Skeletal muscle satellite cell (primary cell): ENCODE measurements at regions not wholly inside any gene's neighbourhood (a gene's known extent, or its start where the extent isn't known, plus 50 kb on each side); places are given as distances from the start of the nearest gene placed in this dataset.

ENCODE experiments used
- H3K27me3 ChIP-seq: 2 replicates; pipeline ENCODE4 v1.7.0; 2013; ENCODE audit warnings: low read length; ENCODE audit not compliant: control insufficient read depth, insufficient read depth
- H3K36me3 ChIP-seq: 2 replicates; pipeline ENCODE4 v1.7.0; 2013; ENCODE audit warnings: mild to moderate bottlenecking, control low read depth, low read length; ENCODE audit not compliant: insufficient read depth
- H3K4me1 ChIP-seq: 2 replicates; pipeline ENCODE4 v1.7.0; 2013; ENCODE audit warnings: low read length; ENCODE audit not compliant: control insufficient read depth, insufficient read depth
- H3K4me2 ChIP-seq: 2 replicates; pipeline ENCODE4 v1.7.0; 2013; ENCODE audit warnings: mild to moderate bottlenecking, low read length
- H3K4me3 ChIP-seq: 2 replicates; pipeline ENCODE4 v1.7.0; 2013; ENCODE audit warnings: low read length
- H3K9ac ChIP-seq: 2 replicates; pipeline ENCODE4 v1.7.0; 2013; ENCODE audit warnings: mild to moderate bottlenecking, low read depth, low read length, moderate library complexity
- H3K9me3 ChIP-seq: replicated peaks from 2 replicates; pipeline ENCODE4 v1.7.0; 2013; ENCODE audit warnings: mild to moderate bottlenecking, control low read depth, low read length

GRCh38 chr4:96149894-96150293, 310.0 kb downstream of the PDHA2 start:
- peak overlapping the region; percentile 28 for H3K4me2 ChIP-seq
- no peaks in the 10 kb centered on the region for H3K27me3 ChIP-seq
- H3K9ac ChIP-seq: no peak overlapping the region
- no peaks in the 10 kb centered on the region for H3K9me3 ChIP-seq
- no peak overlapping the region for H3K4me3 ChIP-seq
- H3K36me3 ChIP-seq: no peaks in the 10 kb centered on the region
- peaks cover 3% of the 10 kb centered on the region for H3K4me1 ChIP-seq

DNA sequence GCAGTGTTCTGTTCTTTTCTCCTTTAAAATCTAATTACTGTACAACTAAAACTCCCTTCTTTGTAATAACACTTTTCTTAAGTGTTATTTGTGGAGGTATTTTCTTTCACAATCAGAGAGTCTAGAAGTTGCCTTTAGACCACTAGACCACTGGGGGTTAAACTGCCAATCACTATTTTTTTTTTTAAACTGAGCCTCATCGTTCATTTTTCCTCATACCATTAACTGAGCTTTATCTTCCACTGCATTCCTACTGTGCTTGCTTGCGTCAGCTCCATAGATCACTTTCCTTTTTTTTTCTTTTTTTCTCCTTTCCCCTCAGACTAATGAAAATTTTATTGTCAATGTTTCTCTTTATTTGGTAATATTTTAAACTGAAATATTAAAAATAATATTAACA, 310.6 kb downstream of the PDHA2 start:
- Histone ChIP-seq H3K9ac (no peak overlapping the region), H3K27me3 (no peaks in the 10 kb centered on the region), H3K36me3 (no peaks in the 10 kb centered on the region), H3K4me2 (no peak overlapping the region), H3K4me1 (peaks cover 3% of the 10 kb centered on the region), H3K4me3 (no peak overlapping the region), H3K9me3 (no peaks in the 10 kb centered on the region)

- Histone ChIP-seq H3K4me3 (no peak overlapping the region), H3K27me3 (no peaks in the 10 kb centered on the region), H3K4me2 (no peak overlapping the region), H3K9ac (no peak overlapping the region), H3K36me3 (no peaks in the 10 kb centered on the region), H3K4me1 (peaks cover 3% of the 10 kb centered on the region), H3K9me3 (no peaks in the 10 kb centered on the region)
Observed at GRCh38 chr4:96152824-96153223, 312.9 kb downstream of the PDHA2 start.

DNA sequence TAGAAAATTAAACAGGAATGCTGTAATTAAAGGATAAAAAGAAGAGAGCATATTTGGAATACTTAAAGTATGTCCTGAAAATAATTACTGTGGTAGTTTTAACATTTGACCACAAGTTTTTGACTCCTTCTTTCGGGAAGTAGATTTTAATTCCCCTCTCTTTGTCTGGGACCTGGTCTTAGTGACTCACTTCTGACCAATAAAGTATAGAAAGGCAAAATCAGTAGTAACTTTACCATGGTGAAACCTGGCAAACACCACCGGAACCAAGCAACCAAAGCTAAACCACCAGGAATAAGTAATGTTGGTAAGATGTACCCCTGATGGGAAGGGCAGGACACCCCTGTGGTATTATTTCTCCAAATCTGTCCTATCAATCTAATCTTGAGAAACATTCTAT, 314.8 kb downstream of the PDHA2 start:
- no peak overlapping the region for H3K9ac ChIP-seq
- no peaks in the 10 kb centered on the region for H3K9me3 ChIP-seq
- no peaks in the 10 kb centered on the region for H3K27me3 ChIP-seq
- H3K36me3 ChIP-seq: no peaks in the 10 kb centered on the region
- H3K4me3 ChIP-seq: no peak overlapping the region
- peaks cover 3% of the 10 kb centered on the region for H3K4me1 ChIP-seq
- no peak overlapping the region for H3K4me2 ChIP-seq

DNA sequence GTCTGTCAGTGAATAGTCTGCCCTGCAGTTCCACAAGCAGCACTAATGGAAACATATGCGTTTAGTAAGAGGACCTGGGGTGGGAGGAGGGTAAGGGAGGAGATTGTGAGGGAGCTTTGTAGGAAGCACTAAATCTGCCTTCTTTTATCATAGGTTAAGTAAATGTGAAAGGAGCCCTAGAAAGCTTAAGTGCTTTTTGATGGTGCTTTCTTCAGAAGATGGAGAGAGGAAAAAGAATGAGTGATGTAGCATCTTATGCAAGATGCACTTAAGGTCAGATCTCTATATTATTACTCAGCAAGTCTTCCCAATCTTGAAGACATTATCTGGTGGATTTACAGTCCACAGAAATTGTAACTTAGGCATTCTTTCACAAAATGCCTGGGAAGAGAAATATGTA, 322.7 kb downstream of the PDHA2 start:
- no peak overlapping the region for H3K4me2 ChIP-seq
- no peaks in the 10 kb centered on the region for H3K9me3 ChIP-seq
- H3K36me3 ChIP-seq: no peaks in the 10 kb centered on the region
- H3K9ac ChIP-seq: no peak overlapping the region
- H3K4me1 ChIP-seq: peaks cover 44% of the 10 kb centered on the region
- no peaks in the 10 kb centered on the region for H3K27me3 ChIP-seq
- no peak overlapping the region for H3K4me3 ChIP-seq

GRCh38 chr4:96164814-96165351, 325.0 kb downstream of the PDHA2 start:
- Histone ChIP-seq H3K9me3 (no peaks in the 10 kb centered on the region), H3K27me3 (no peaks in the 10 kb centered on the region), H3K9ac (peak overlapping the region; percentile 84), H3K36me3 (no peaks in the 10 kb centered on the region), H3K4me3 (peak overlapping the region; percentile 38), H3K4me1 (peaks cover 44% of the 10 kb centered on the region), H3K4me2 (peak overlapping the region; percentile 56)

DNA sequence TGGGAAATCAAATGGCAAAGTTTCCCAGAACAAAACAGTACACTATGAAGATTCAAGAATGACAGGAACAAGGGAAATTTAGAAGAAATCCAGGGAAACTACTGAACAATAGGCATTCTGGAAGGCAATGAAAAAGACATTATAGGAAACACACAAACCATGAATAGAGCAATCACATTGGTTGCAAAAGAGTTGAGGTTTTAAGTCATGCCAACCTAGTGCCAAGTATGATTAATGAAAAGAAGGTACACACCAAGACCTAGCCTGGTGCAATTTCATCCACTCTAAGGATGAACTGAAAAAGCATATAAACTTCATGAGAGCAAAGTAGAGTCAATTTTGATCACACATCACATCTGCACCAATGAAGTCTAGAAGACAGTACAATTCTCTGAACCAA, 326.9 kb downstream of the PDHA2 start:
- H3K9me3 ChIP-seq: no peaks in the 10 kb centered on the region
- H3K27me3 ChIP-seq: no peaks in the 10 kb centered on the region
- H3K4me3 ChIP-seq: no peak overlapping the region
- no peak overlapping the region for H3K4me2 ChIP-seq
- H3K9ac ChIP-seq: peak overlapping the region; percentile 16
- peaks cover 44% of the 10 kb centered on the region for H3K4me1 ChIP-seq
- no peaks in the 10 kb centered on the region for H3K36me3 ChIP-seq

- Histone ChIP-seq H3K4me1 (peaks cover 18% of the 10 kb centered on the region), H3K4me3 (no peak overlapping the region), H3K36me3 (no peaks in the 10 kb centered on the region), H3K4me2 (no peak overlapping the region), H3K9me3 (no peaks in the 10 kb centered on the region), H3K27me3 (no peaks in the 10 kb centered on the region), H3K9ac (no peak overlapping the region)
Observed at GRCh38 chr4:96170198-96170597, 330.3 kb downstream of the PDHA2 start.

DNA sequence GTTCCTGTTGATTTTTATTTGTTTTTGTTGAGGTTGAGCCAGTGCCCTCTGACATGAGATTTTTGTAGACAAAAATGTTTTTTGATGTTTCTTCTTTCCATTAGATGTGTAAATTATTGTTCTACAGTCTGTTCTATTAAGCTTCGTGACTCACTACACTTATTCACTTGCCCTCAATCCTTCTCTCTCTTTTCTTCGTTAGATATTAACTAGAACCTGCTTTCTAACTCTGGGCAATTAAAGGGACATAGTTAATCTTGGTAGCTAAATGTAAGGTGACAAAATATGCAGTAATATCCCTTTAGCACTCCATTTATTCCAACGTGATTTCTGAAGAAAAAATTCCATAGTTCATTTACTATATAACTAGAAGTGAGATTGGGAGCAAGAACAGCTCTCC, 333.9 kb downstream of the PDHA2 start:
- Histone ChIP-seq H3K36me3 (no peaks in the 10 kb centered on the region), H3K4me1 (no peaks in the 10 kb centered on the region), H3K9me3 (no peaks in the 10 kb centered on the region)

DNA sequence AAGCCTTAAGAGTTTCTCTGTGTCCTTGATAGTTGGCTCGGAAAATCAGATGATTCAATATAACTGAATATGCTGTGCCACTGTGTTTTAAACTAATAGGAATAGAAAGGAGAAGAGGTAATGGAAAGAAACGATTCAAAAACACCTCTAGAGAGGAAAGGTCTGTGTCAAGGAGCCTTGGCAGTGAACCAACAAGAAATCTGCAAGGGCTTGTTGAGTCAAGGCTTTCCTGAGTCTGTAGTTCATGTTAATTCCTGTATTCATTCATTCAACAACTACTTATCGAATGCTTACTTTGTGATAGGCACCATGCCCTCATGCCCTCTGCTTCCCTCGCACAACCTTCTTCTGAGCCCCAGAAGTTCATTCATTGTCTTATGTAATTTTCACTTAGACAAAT, 336.0 kb downstream of the PDHA2 start:
- Histone ChIP-seq H3K36me3 (no peaks in the 10 kb centered on the region), H3K9me3 (no peaks in the 10 kb centered on the region), H3K27me3 (no peaks in the 10 kb centered on the region), H3K9ac (no peak overlapping the region), H3K4me2 (no peak overlapping the region), H3K4me3 (no peak overlapping the region), H3K4me1 (no peaks in the 10 kb centered on the region)

More for the DNA sequence above, 333.9 kb downstream of the PDHA2 start:
- Histone ChIP-seq H3K27me3 (no peaks in the 10 kb centered on the region), H3K9ac (no peak overlapping the region), H3K4me3 (no peak overlapping the region), H3K4me2 (no peak overlapping the region)

DNA sequence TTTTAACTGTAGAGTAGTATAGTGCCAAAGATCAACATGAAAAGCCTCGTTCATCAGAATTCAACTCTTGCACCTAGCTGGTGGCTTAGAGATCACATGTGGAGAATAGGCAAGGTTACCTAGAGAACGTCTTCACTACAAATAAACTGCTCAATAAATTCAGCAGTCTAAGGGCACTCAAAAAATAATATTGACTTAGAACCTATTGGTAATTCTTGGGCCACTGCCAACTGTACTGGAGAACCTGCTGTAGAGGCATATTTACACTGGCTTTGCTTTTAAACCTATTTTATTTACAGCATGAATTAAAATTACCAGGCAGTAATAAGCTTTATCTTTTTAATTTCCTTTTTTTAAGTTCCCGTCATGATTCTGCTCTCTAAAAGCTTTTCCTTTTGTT, 343.7 kb downstream of the PDHA2 start:
- Histone ChIP-seq H3K9me3 (no peaks in the 10 kb centered on the region), H3K36me3 (no peaks in the 10 kb centered on the region), H3K4me2 (no peak overlapping the region), H3K9ac (no peak overlapping the region), H3K27me3 (no peaks in the 10 kb centered on the region), H3K4me1 (no peaks in the 10 kb centered on the region), H3K4me3 (no peak overlapping the region)

GRCh38 chr4:96186593-96186992, 346.7 kb downstream of the PDHA2 start:
- H3K9me3 ChIP-seq: no peaks in the 10 kb centered on the region
- H3K27me3 ChIP-seq: no peaks in the 10 kb centered on the region
- no peaks in the 10 kb centered on the region for H3K36me3 ChIP-seq
- no peak overlapping the region for H3K4me2 ChIP-seq
- H3K9ac ChIP-seq: no peak overlapping the region
- H3K4me1 ChIP-seq: no peaks in the 10 kb centered on the region
- H3K4me3 ChIP-seq: no peak overlapping the region
